Activated CD8-positive, alpha-beta T cell treated with anti-CD3 and anti-CD28 coated beads, Interleukin-2, amount 10 ng/mL, durations not matched to agents 7 days and 5 days (primary cell): ENCODE measurements at regions not wholly inside any gene's neighbourhood (a gene's known extent, or its start where the extent isn't known, plus 50 kb on each side); places are given as distances from the start of the nearest gene placed in this dataset.

ENCODE experiments used
- ATAC-seq: fragments of 150-1000 bp; cut with Tn5 transposase; one replicate; pipeline ENCODE4 v1.10.0; 2021; ENCODE audit warnings: moderate library complexity
- CTCF ChIA-PET: fragments of 350-600 bp; sonication (Branson Sonifier 250); formaldehyde crosslinking; loops from one replicate; lab custom pipeline; 2021; ENCODE audit warnings: antibody characterized with exemption; lab: Charles Lee
- POLR2A ChIA-PET: fragments of 350-600 bp; sonication (Branson Sonifier 250); formaldehyde crosslinking; loops from one replicate; lab custom pipeline; 2021; ENCODE audit warnings: antibody characterized with exemption; lab: Charles Lee
- DNase-seq: peaks from one replicate; pipeline ENCODE4 v3.0.0-alpha.2; 2020
- H3K27ac Mint-ChIP-seq: one replicate; pipeline ENCODE4 v1.8.0; 2021; ENCODE audit warnings: mild to moderate bottlenecking, mixed read lengths
- H3K27me3 Mint-ChIP-seq: one replicate; pipeline ENCODE4 v1.8.0; 2021; ENCODE audit warnings: low read depth, mixed read lengths
- H3K36me3 Mint-ChIP-seq: one replicate; pipeline ENCODE4 v1.8.0; 2021; ENCODE audit warnings: low read depth, mixed read lengths
- H3K4me1 Mint-ChIP-seq: one replicate; pipeline ENCODE4 v1.8.0; 2021; ENCODE audit warnings: low read depth, mixed read lengths
- H3K4me3 Mint-ChIP-seq: one replicate; pipeline ENCODE4 v1.8.0; 2021; ENCODE audit warnings: mild to moderate bottlenecking, mixed read lengths
- H3K9me3 Mint-ChIP-seq: one replicate; pipeline ENCODE4 v1.8.0; 2022; ENCODE audit warnings: mixed read lengths; ENCODE audit not compliant: insufficient read depth

GRCh38 chr2:133936096-133936495, 317.8 kb upstream of the MGAT5 start:
- Mint-ChIP-seq H3K36me3 (no peaks in the 10 kb centered on the region), H3K9me3 (no peaks in the 10 kb centered on the region), H3K4me3 (no peak overlapping the region), H3K4me1 (no peaks in the 10 kb centered on the region), H3K27me3 (peaks cover 12% of the 10 kb centered on the region), H3K27ac (no peak overlapping the region)
- CTCF ChIA-PET = no interaction called here
- DNase-seq (no peak), ATAC-seq (no peak)
- POLR2A ChIA-PET = no interaction called here

GRCh38 chr2:133936601-133937000, 317.3 kb upstream of the MGAT5 start:
- Mint-ChIP-seq H3K27ac (no peak overlapping the region), H3K9me3 (no peaks in the 10 kb centered on the region), H3K27me3 (peaks cover 12% of the 10 kb centered on the region), H3K4me3 (no peak overlapping the region), H3K4me1 (no peaks in the 10 kb centered on the region), H3K36me3 (no peaks in the 10 kb centered on the region)
- DNase-seq (no peak), ATAC-seq (no peak)
- CTCF ChIA-PET = no interaction called here
- POLR2A ChIA-PET = no interaction called here

DNA sequence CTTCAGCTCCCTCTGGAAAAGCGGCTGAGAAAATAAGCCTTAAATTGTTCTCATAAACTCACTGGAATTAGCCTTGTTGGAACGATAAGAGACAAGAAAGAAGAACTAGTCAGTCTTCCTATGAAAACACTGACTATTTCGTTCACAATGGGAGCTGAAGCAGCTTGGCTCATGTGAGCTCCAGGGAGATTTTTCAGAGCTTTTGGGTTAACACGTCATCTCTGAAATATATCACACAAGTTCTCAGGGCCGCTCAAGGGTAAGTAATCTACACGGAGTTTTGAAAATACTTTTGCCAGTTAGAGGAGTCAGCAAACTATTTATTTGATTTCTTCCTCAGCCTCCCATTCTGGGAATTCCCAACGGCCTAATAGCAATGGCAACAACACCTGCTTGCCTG, 316.2 kb upstream of the MGAT5 start:
- CTCF ChIA-PET = no interaction called here

GRCh38 chr2:133940134-133940533, 313.7 kb upstream of the MGAT5 start:
- ChIA-PET CTCF (no interaction called here), POLR2A (no interaction called here)
- DNase-seq = no peak
- Mint-ChIP-seq H3K4me1 (no peaks in the 10 kb centered on the region), H3K27me3 (peaks cover 10% of the 10 kb centered on the region), H3K4me3 (no peak overlapping the region), H3K36me3 (no peaks in the 10 kb centered on the region), H3K27ac (no peak overlapping the region), H3K9me3 (no peaks in the 10 kb centered on the region)
- no peak for ATAC-seq

More for the DNA sequence above, 316.2 kb upstream of the MGAT5 start:
- POLR2A ChIA-PET = no interaction called here
- Mint-ChIP-seq H3K9me3 (no peaks in the 10 kb centered on the region), H3K27me3 (peaks cover 10% of the 10 kb centered on the region), H3K36me3 (no peaks in the 10 kb centered on the region), H3K27ac (no peak overlapping the region), H3K4me3 (no peak overlapping the region), H3K4me1 (no peaks in the 10 kb centered on the region)
- DNase-seq (no peak), ATAC-seq (no peak)

DNA sequence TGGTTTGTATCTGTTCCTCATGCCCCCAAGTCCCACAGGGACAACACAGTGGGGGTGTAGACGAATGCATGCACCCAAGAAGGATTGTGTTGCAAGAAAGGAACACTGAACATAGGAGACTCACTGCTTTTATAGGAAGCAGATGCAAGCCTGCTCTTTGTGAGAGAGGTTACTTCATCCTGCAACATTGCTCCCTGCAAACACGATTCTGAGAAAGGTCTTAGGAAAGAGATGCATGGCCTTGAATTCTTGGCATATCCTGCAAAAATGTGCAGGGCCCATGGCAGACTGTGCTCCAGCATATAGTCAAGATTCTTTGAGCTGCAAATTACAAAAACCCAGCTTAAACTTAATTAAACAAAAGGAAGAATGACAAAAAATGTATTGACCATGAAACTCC, 312.2 kb upstream of the MGAT5 start:
- POLR2A ChIA-PET = no interaction called here
- Mint-ChIP-seq H3K27ac (no peak overlapping the region), H3K27me3 (peaks cover 6% of the 10 kb centered on the region), H3K36me3 (no peaks in the 10 kb centered on the region), H3K9me3 (no peaks in the 10 kb centered on the region), H3K4me3 (no peak overlapping the region), H3K4me1 (no peaks in the 10 kb centered on the region)
- ATAC-seq = no peak
- DNase-seq = no peak
- CTCF ChIA-PET = no interaction called here

DNA sequence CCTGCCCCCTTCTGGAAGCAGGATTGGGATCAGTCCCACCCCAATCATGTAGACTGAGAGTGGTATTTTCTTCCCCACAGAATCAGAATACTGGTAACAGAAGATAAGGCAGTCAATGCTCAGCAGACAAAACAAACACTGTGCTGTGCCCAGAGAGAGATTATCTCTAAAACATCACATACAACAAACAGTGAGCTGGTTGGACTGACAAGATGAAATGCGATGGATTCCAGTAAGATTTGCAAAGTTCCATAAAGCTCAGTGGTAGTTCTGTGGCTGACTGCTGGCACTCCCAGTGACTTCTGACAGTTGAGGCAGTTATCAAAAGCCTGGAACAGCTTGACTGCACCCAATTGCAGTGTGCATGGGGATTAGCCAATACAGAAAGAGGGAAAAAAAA, 311.5 kb upstream of the MGAT5 start:
- Mint-ChIP-seq H3K4me3 (no peak overlapping the region), H3K9me3 (no peaks in the 10 kb centered on the region), H3K27me3 (peaks cover 6% of the 10 kb centered on the region), H3K4me1 (no peaks in the 10 kb centered on the region), H3K27ac (no peak overlapping the region), H3K36me3 (no peaks in the 10 kb centered on the region)
- ChIA-PET CTCF (no interaction called here), POLR2A (no interaction called here)
- DNase-seq (no peak), ATAC-seq (no peak)

DNA sequence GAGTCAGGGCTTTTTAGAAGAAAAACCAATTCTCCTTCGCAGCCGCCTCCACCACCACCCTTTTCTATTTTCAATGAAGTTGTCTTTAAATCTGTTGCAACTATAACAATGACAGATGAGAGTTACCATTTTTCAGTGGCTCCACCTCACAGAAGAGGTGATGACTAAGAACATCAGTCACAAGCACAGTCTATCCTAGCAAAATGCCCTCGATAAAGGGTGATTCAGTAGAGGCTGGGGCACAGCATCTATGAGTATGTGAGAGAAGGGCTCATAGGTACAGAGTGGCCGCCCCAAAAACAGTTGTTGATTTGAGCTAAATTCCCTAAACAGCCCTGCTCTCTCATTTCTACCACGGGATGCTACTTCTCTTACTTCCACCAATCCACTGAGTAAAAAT, 310.8 kb upstream of the MGAT5 start:
- no peaks in the 10 kb centered on the region for H3K9me3 Mint-ChIP-seq
- no peaks in the 10 kb centered on the region for H3K4me1 Mint-ChIP-seq
- H3K4me3 Mint-ChIP-seq = no peak overlapping the region
- H3K36me3 Mint-ChIP-seq = no peaks in the 10 kb centered on the region
- no peak for DNase-seq
- peaks cover 3% of the 10 kb centered on the region for H3K27me3 Mint-ChIP-seq
- no peak overlapping the region for H3K27ac Mint-ChIP-seq
- ATAC-seq = no peak
- POLR2A ChIA-PET = no interaction called here
- CTCF ChIA-PET = no interaction called here

- DNase-seq = no peak
- H3K27me3 Mint-ChIP-seq = peaks cover 2% of the 10 kb centered on the region
These were observed 308.8 kb upstream of the MGAT5 start for GRCh38 chr2:133945089-133945488.

GRCh38 chr2:133947057-133947456, 306.8 kb upstream of the MGAT5 start:
- Mint-ChIP-seq H3K4me1 (no peaks in the 10 kb centered on the region), H3K27ac (no peak overlapping the region), H3K4me3 (no peak overlapping the region), H3K36me3 (no peaks in the 10 kb centered on the region), H3K27me3 (peaks cover 2% of the 10 kb centered on the region), H3K9me3 (no peaks in the 10 kb centered on the region)
- DNase-seq (no peak), ATAC-seq (no peak)
- POLR2A ChIA-PET = no interaction called here
- CTCF ChIA-PET = no interaction called here

More at GRCh38 chr2:133945089-133945488, 308.8 kb upstream of the MGAT5 start:
- no peak for ATAC-seq
- CTCF ChIA-PET = no interaction called here
- Mint-ChIP-seq H3K27ac (no peak overlapping the region), H3K4me3 (no peak overlapping the region), H3K4me1 (no peaks in the 10 kb centered on the region), H3K36me3 (no peaks in the 10 kb centered on the region), H3K9me3 (no peaks in the 10 kb centered on the region)
- POLR2A ChIA-PET = no interaction called here

DNA sequence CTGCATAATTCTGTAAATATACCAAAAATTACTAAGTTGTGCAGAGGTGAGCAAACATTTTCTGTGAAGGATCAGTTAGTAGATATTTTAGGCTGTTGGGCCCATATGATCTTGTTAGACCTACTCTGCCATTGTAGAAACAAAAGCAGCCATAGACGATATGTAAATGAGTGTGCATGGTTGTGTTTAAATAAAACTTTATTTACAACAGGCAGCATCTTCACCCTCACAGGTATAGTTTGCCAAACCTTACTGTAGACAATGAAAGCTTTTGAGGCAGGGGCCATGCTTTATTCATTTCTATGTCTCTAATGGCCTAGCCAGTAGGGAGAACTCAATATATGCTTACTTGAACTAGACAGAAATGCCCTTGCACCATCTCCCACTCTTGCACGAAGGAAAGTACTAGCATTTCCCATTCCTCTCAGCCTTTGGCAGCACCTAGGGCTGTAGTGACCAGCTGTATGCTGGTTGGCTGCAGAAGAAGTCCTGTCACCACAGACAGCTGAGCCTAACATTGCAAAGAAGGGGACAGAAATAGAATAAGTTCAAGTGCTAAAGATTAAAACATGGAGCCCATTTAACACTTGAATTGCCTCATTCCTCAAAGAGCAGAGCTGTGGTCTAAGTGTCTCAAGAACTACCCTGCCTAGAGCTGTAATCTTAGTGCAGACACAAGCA, 305.1 kb upstream of the MGAT5 start:
- Mint-ChIP-seq H3K4me1 (no peaks in the 10 kb centered on the region), H3K27me3 (peaks cover 5% of the 10 kb centered on the region), H3K4me3 (no peak overlapping the region), H3K9me3 (no peaks in the 10 kb centered on the region), H3K27ac (no peak overlapping the region), H3K36me3 (no peaks in the 10 kb centered on the region)
- CTCF ChIA-PET = no interaction called here
- no peak for DNase-seq
- POLR2A ChIA-PET = interaction anchor here (0.6 kb wide), 1 partner anchor 50 kb away, joined by 3 read pairs; no protein-coding TSS in a partner anchor
- ATAC-seq = no peak

DNA sequence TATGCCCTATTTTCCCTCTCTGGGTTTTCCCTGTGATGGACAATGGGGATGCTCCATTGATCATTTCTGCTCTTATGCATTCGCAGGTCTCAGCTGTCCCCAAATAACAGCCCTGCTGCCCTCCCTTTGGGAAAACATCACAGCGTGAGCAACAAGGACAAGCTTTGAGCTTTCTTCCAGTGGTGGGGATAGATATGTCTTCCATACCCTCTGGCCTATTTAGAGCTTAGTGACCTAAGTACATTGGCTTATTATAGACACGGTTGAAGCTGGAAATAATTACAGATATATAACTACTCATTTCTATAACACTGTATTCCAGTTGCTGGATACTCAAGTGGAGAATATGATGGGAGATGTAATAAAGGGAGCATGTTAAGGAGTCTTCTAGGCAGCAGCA, 304.3 kb upstream of the MGAT5 start:
- Mint-ChIP-seq H3K27ac (no peak overlapping the region), H3K36me3 (no peaks in the 10 kb centered on the region), H3K27me3 (peaks cover 7% of the 10 kb centered on the region), H3K4me1 (no peaks in the 10 kb centered on the region), H3K9me3 (no peaks in the 10 kb centered on the region), H3K4me3 (no peak overlapping the region)
- ATAC-seq (no peak), DNase-seq (no peak)
- CTCF ChIA-PET = no interaction called here
- POLR2A ChIA-PET = no interaction called here

DNA sequence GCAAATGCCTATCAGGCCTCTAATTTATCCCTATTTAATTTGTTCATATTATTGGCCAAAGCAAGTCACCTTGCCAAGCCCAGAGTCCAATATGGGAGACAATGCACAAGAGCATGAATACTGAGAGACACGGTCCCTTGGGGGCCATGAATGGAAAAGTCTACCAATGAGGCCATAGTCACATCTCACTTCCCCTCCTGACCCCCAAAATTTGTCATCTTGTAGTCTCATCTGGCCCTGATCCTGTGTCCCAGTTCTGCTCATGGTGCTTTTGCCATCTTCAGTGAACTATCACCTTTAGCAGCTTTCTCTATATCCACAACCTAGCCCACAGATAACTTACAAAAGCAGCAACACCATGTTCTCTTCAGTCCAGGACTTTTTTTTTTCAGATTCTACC, 302.7 kb upstream of the MGAT5 start:
- ATAC-seq (no peak), DNase-seq (no peak)
- POLR2A ChIA-PET = no interaction called here
- no peaks in the 10 kb centered on the region for H3K9me3 Mint-ChIP-seq
- H3K4me3 Mint-ChIP-seq = no peak overlapping the region
- H3K36me3 Mint-ChIP-seq = no peaks in the 10 kb centered on the region
- no peak overlapping the region for H3K27ac Mint-ChIP-seq
- no peaks in the 10 kb centered on the region for H3K4me1 Mint-ChIP-seq
- CTCF ChIA-PET = no interaction called here
- H3K27me3 Mint-ChIP-seq = peaks cover 10% of the 10 kb centered on the region

GRCh38 chr2:133952420-133952819, 301.5 kb upstream of the MGAT5 start:
- no peak for DNase-seq
- H3K4me1 Mint-ChIP-seq = no peaks in the 10 kb centered on the region
- H3K36me3 Mint-ChIP-seq = no peaks in the 10 kb centered on the region
- H3K9me3 Mint-ChIP-seq = no peaks in the 10 kb centered on the region
- peaks cover 18% of the 10 kb centered on the region for H3K27me3 Mint-ChIP-seq
- H3K4me3 Mint-ChIP-seq = no peak overlapping the region
- ChIA-PET CTCF (no interaction called here), POLR2A (no interaction called here)
- no peak for ATAC-seq
- H3K27ac Mint-ChIP-seq = no peak overlapping the region
